ENCODE measurements at regions not wholly inside any gene's neighbourhood (a gene's known extent, or its start where the extent isn't known, plus 50 kb on each side); places are given as distances from the start of the nearest gene placed in this dataset.

- H3K27me3 ChIP-seq (ENCODE audit: control insufficient read depth, insufficient read depth, low read length) = no peaks in the 10 kb centered on the region
- no peak overlapping the region for H3K27ac ChIP-seq (ENCODE audit: insufficient read depth, low read length)
- H3K4me1 ChIP-seq (ENCODE audit: control insufficient read depth, insufficient read depth, low read length) = peaks cover 4% of the 10 kb centered on the region
- no peak for TF ChIP-seq RCOR1 (IDR thresholded peaks at IDR 0.05; ENCODE audit: insufficient replicate concordance, low read length)
- TF ChIP-seq BHLHE40 (IDR thresholded peaks at IDR 0.05; ENCODE audit: low read depth, low read length) = no peak
- no peak for TF ChIP-seq RAD21 (IDR thresholded peaks at IDR 0.05; ENCODE audit: low read length)
- TF ChIP-seq MAFK (IDR thresholded peaks at IDR 0.05; ENCODE audit: low read depth, low read length) = no peak
- no peak for TF ChIP-seq FOS (IDR thresholded peaks at IDR 0.05; ENCODE audit: low read depth, low read length)
- no peak for TF ChIP-seq CHD1 (IDR thresholded peaks at IDR 0.05; ENCODE audit: low read depth, low read length)
- no peak for TF ChIP-seq MAZ (IDR thresholded peaks at IDR 0.05; ENCODE audit: borderline replicate concordance, low read depth, low read length)
- no peak for TF ChIP-seq SMC3 (IDR thresholded peaks at IDR 0.05; ENCODE audit: low read depth, low read length)
- no peak for TF ChIP-seq MXI1 (IDR thresholded peaks at IDR 0.05; ENCODE audit: borderline replicate concordance, low read depth, low read length)
- TF ChIP-seq NFE2L2 (IDR thresholded peaks at IDR 0.05; ENCODE audit: low read depth, low read length) = no peak
- no peak for TF ChIP-seq POLR2A (IDR thresholded peaks at IDR 0.05; ENCODE audit: low read depth, low read length)
- TF ChIP-seq ELK1 (IDR thresholded peaks at IDR 0.05; ENCODE audit: borderline replicate concordance, low read depth, low read length) = no peak
- TF ChIP-seq RFX5 (IDR thresholded peaks at IDR 0.05; ENCODE audit: low read depth, low read length) = no peak
- TF ChIP-seq CTCF (conservative IDR thresholded peaks at IDR 0.05; ENCODE audit: low read depth, low read length) = no peak
- TF ChIP-seq CEBPB (IDR thresholded peaks at IDR 0.05; ENCODE audit: low read depth, low read length) = no peak
- TF ChIP-seq USF2 (IDR thresholded peaks at IDR 0.05; ENCODE audit: low read depth, low read length) = no peak
- no peak overlapping the region for H2BK15ac ChIP-seq (ENCODE audit: low read depth, low read length)
- intact Hi-C loops (cut with micrococcal nuclease) (no loop called here), dilution Hi-C loops (cut with HindIII; ENCODE audit: low sequenced_read_pairs, unreplicated experiment) (no loop called here), in situ Hi-C loops (cut with MboI; ENCODE audit: low sequenced_read_pairs) (no loop called here)
- ChIA-PET CTCF (interaction anchor here (0.7 kb wide), 1 partner anchor 92 kb away, joined by 3 read pairs; no protein-coding TSS in a partner anchor), POLR2A (ENCODE audit: unreplicated experiment) (no interaction called here)
- no peak overlapping the region for H3K23ac ChIP-seq (ENCODE audit: low read depth, low read length)
- 67% methylated on average over 1 of the region's 3 CpGs; no CpG with 5 or more reads in 1 of the 2 experiments for WGBS, 2 experiments (ENCODE audit: extremely low coverage in 2 of 2, insufficient read length in 1 of 2)
- ATAC-seq (ENCODE audit: low read depth) (no peak), DNase-seq (no peak)
- no peak overlapping the region for H2BK20ac ChIP-seq (ENCODE audit: low read depth, low read length)
- H2AFZ ChIP-seq (replicated peaks; ENCODE audit: low read length, poor library complexity) = no peak overlapping the region
- H3K9ac ChIP-seq (ENCODE audit: low read depth, low read length) = no peak overlapping the region
- no peak overlapping the region for H4K8ac ChIP-seq (ENCODE audit: low read depth in 2 of 2, low read length in 2 of 2)
- no peak overlapping the region; the same call in 1 of the 2 replicates for H2AK5ac ChIP-seq (ENCODE audit: low read depth, low read length)
- H3K4me3 ChIP-seq (ENCODE audit: insufficient read depth, low read depth, low read length) = no peak overlapping the region
- no peak overlapping the region for H3K56ac ChIP-seq (ENCODE audit: extremely low read depth, insufficient read depth, low read length)
- H2AK9ac ChIP-seq (replicated peaks; ENCODE audit: low read depth, low read length, poor library complexity) = no peak overlapping the region
- no peaks in the 10 kb centered on the region for H4K20me1 ChIP-seq (ENCODE audit: insufficient read depth, low read length)
- BruUV-seq (replicated peaks) = no TSS peak
- H3K36me3 ChIP-seq (ENCODE audit: control insufficient read depth, insufficient read depth, low read length) = no peaks in the 10 kb centered on the region
- no peaks in the 10 kb centered on the region for H3K9me3 ChIP-seq (ENCODE audit: control insufficient read depth, insufficient read depth, low read length)
- H3K4ac ChIP-seq (ENCODE audit: low read depth, low read length) = no peak overlapping the region
- H3K18ac ChIP-seq (ENCODE audit: low read depth, low read length) = no peak overlapping the region
- H4K5ac ChIP-seq (ENCODE audit: low read depth, low read length) = no peak overlapping the region
- H3K14ac ChIP-seq (replicated peaks; ENCODE audit: low read depth, low read length) = no peak overlapping the region
- no peak overlapping the region for H3K4me2 ChIP-seq (ENCODE audit: low read depth, low read length)
- H3K9me1 ChIP-seq (ENCODE audit: insufficient read depth, low read length) = 0 out of 2 replicates have a peak, but pooled peaks cover 4% of the 10 kb centered on the region
- H4K91ac ChIP-seq (ENCODE audit: insufficient read depth, low read depth, low read length) = no peak overlapping the region
- no peak overlapping the region for H2BK5ac ChIP-seq (ENCODE audit: low read depth, low read length, poor library complexity, severe bottlenecking)
- H3K79me1 ChIP-seq (ENCODE audit: low read depth in 1 of 2, low read length in 2 of 2) = no peaks in the 10 kb centered on the region
- H2BK120ac ChIP-seq (ENCODE audit: low read depth, low read length) = no peak overlapping the region
Observed at GRCh38 chr1:115413208-115413607, 75.2 kb upstream of the NGF start.

Data from IMR-90 (cell line).